H1 (cell line): ENCODE measurements at regions not wholly inside any gene's neighbourhood (a gene's known extent, or its start where the extent isn't known, plus 50 kb on each side); places are given as distances from the start of the nearest gene placed in this dataset.

Experiments used
- BACH1 ChIP-seq: IDR thresholded peaks from 2 replicates; pipeline ENCODE4 v1.6.1; 2012; ENCODE audit warnings: low read length, improper control_type of control experiment
- BCL11A ChIP-seq, 2 experiments: IDR thresholded peaks; one replicate each; pipeline ENCODE4 v1.6.1; 2011; ENCODE audit warnings: low read depth in 2 of 2, low read length in 2 of 2, mild to moderate bottlenecking in 2 of 2
- GTF2F1 ChIP-seq: IDR thresholded peaks from 2 replicates; pipeline ENCODE4 v1.6.1; 2012; ENCODE audit warnings: low read depth, low read length, improper control_type of control experiment, borderline replicate concordance
- JUN ChIP-seq: IDR thresholded peaks from 2 replicates; pipeline ENCODE4 v1.6.1; 2011; ENCODE audit warnings: low read depth, mild to moderate bottlenecking, improper control_type of control experiment, low read length
- TF ChIP-seq, protein P1 (sequence below): fragments of 300-600 bp; sonication (generic); IDR thresholded peaks from 2 replicates; pipeline ENCODE4 v1.7.1; 2012; ENCODE audit warnings: low read length, moderate library complexity, mild to moderate bottlenecking, inconsistent platforms; ENCODE audit not compliant: insufficient replicate concordance
- TF ChIP-seq, protein P2 (sequence below), 3 experiments: IDR thresholded peaks; 1 replicate in 2 of 3; 2 replicates in 1 of 3; pipeline versions ENCODE4 v1.5.1 to v1.6.1; 2011; ENCODE audit warnings: low read length in 3 of 3, mild to moderate bottlenecking in 3 of 3, inconsistent platforms in 2 of 3, low read depth in 1 of 3, moderate library complexity in 1 of 3; ENCODE audit not compliant: insufficient read depth in 1 of 3; ENCODE audit errors: control extremely low read depth in 1 of 3

- TF ChIP-seq, protein P1, sequence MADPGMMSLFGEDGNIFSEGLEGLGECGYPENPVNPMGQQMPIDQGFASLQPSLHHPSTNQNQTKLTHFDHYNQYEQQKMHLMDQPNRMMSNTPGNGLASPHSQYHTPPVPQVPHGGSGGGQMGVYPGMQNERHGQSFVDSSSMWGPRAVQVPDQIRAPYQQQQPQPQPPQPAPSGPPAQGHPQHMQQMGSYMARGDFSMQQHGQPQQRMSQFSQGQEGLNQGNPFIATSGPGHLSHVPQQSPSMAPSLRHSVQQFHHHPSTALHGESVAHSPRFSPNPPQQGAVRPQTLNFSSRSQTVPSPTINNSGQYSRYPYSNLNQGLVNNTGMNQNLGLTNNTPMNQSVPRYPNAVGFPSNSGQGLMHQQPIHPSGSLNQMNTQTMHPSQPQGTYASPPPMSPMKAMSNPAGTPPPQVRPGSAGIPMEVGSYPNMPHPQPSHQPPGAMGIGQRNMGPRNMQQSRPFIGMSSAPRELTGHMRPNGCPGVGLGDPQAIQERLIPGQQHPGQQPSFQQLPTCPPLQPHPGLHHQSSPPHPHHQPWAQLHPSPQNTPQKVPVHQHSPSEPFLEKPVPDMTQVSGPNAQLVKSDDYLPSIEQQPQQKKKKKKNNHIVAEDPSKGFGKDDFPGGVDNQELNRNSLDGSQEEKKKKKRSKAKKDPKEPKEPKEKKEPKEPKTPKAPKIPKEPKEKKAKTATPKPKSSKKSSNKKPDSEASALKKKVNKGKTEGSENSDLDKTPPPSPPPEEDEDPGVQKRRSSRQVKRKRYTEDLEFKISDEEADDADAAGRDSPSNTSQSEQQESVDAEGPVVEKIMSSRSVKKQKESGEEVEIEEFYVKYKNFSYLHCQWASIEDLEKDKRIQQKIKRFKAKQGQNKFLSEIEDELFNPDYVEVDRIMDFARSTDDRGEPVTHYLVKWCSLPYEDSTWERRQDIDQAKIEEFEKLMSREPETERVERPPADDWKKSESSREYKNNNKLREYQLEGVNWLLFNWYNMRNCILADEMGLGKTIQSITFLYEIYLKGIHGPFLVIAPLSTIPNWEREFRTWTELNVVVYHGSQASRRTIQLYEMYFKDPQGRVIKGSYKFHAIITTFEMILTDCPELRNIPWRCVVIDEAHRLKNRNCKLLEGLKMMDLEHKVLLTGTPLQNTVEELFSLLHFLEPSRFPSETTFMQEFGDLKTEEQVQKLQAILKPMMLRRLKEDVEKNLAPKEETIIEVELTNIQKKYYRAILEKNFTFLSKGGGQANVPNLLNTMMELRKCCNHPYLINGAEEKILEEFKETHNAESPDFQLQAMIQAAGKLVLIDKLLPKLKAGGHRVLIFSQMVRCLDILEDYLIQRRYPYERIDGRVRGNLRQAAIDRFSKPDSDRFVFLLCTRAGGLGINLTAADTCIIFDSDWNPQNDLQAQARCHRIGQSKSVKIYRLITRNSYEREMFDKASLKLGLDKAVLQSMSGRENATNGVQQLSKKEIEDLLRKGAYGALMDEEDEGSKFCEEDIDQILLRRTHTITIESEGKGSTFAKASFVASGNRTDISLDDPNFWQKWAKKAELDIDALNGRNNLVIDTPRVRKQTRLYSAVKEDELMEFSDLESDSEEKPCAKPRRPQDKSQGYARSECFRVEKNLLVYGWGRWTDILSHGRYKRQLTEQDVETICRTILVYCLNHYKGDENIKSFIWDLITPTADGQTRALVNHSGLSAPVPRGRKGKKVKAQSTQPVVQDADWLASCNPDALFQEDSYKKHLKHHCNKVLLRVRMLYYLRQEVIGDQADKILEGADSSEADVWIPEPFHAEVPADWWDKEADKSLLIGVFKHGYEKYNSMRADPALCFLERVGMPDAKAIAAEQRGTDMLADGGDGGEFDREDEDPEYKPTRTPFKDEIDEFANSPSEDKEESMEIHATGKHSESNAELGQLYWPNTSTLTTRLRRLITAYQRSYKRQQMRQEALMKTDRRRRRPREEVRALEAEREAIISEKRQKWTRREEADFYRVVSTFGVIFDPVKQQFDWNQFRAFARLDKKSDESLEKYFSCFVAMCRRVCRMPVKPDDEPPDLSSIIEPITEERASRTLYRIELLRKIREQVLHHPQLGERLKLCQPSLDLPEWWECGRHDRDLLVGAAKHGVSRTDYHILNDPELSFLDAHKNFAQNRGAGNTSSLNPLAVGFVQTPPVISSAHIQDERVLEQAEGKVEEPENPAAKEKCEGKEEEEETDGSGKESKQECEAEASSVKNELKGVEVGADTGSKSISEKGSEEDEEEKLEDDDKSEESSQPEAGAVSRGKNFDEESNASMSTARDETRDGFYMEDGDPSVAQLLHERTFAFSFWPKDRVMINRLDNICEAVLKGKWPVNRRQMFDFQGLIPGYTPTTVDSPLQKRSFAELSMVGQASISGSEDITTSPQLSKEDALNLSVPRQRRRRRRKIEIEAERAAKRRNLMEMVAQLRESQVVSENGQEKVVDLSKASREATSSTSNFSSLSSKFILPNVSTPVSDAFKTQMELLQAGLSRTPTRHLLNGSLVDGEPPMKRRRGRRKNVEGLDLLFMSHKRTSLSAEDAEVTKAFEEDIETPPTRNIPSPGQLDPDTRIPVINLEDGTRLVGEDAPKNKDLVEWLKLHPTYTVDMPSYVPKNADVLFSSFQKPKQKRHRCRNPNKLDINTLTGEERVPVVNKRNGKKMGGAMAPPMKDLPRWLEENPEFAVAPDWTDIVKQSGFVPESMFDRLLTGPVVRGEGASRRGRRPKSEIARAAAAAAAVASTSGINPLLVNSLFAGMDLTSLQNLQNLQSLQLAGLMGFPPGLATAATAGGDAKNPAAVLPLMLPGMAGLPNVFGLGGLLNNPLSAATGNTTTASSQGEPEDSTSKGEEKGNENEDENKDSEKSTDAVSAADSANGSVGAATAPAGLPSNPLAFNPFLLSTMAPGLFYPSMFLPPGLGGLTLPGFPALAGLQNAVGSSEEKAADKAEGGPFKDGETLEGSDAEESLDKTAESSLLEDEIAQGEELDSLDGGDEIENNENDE = no peak
- TF ChIP-seq BCL11A (IDR thresholded peaks at IDR 0.05; ENCODE audit: low read depth in 2 of 2, low read length in 2 of 2) (no peak), JUN (no peak), BACH1 (no peak), GTF2F1 (no peak)
- TF ChIP-seq, protein P2, sequence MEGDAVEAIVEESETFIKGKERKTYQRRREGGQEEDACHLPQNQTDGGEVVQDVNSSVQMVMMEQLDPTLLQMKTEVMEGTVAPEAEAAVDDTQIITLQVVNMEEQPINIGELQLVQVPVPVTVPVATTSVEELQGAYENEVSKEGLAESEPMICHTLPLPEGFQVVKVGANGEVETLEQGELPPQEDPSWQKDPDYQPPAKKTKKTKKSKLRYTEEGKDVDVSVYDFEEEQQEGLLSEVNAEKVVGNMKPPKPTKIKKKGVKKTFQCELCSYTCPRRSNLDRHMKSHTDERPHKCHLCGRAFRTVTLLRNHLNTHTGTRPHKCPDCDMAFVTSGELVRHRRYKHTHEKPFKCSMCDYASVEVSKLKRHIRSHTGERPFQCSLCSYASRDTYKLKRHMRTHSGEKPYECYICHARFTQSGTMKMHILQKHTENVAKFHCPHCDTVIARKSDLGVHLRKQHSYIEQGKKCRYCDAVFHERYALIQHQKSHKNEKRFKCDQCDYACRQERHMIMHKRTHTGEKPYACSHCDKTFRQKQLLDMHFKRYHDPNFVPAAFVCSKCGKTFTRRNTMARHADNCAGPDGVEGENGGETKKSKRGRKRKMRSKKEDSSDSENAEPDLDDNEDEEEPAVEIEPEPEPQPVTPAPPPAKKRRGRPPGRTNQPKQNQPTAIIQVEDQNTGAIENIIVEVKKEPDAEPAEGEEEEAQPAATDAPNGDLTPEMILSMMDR (IDR thresholded peaks at IDR 0.05; ENCODE audit: control extremely low read depth in 1 of 3, insufficient read depth in 1 of 3, low read depth in 1 of 3, low read length in 3 of 3) = no peak
Observed at GRCh38 chr13:72590091-72590740, 137.2 kb downstream of the MZT1 start (continued).
